Fibroblast of peridontal ligament (primary cell): ENCODE measurements at regions not wholly inside any gene's neighbourhood (a gene's known extent, or its start where the extent isn't known, plus 50 kb on each side); places are given as distances from the start of the nearest gene placed in this dataset.

ENCODE experiments used
- DNase-seq: peaks from one replicate; pipeline ENCODE4 v3.0.0-alpha.2; 2010; ENCODE audit errors: extremely low read depth

DNA sequence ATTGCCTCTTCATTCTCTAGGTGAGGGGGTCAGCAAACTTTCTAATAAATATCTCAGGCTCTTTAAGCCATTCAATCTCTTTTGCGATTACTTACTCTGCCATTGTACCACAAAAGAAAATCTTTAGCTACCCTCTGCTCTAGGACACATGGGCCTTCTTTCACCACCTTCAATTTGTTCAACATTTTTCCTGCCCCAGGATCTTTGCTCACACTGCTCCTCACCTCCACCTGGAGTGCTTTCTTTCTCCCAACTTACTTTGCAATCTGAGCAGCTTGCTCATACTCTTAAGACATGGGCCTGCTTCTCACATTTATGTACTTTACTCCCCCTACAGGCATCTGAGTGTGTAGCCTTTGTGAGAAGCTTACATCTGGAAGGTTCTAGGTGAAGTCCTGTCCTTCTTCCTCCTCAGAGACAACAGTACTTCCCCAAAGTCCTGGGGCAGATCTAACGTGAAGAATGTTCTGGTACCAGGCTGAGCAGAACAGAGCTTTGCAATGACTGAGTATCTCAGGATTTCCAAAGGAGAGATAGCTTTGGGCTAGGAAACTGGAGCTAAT lies 55.0 kb upstream of the PRDM5 start:
- peak; percentile 76 for DNase-seq

DNA sequence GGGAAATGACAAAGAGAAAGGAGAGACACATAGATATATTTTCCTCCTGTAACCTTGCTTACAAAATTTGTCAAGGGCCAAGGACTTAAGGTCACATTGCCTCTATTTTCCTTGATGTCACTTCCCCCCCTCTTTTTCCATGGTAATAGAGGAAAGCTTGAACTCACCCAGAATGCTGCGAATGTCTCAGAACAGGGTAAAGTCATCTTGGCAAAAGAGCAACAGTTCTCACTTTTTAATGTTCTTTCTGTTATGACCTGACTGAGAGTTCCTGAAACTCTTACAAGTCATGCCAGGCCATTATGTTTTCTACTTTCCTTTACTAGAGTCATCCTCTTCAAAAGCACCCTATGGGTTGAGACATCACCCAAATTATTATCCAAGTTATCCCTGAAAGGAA lies 50.7 kb upstream of the PRDM5 start:
- DNase-seq: no peak
